ENCODE measurements at regions not wholly inside any gene's neighbourhood (a gene's known extent, or its start where the extent isn't known, plus 50 kb on each side); places are given as distances from the start of the nearest gene placed in this dataset.
"Not testable (repeated sequence)": the region's sequence is repeated elsewhere in the genome, so short reads cannot be mapped to it uniquely, and the experiment has no call there.

DNA sequence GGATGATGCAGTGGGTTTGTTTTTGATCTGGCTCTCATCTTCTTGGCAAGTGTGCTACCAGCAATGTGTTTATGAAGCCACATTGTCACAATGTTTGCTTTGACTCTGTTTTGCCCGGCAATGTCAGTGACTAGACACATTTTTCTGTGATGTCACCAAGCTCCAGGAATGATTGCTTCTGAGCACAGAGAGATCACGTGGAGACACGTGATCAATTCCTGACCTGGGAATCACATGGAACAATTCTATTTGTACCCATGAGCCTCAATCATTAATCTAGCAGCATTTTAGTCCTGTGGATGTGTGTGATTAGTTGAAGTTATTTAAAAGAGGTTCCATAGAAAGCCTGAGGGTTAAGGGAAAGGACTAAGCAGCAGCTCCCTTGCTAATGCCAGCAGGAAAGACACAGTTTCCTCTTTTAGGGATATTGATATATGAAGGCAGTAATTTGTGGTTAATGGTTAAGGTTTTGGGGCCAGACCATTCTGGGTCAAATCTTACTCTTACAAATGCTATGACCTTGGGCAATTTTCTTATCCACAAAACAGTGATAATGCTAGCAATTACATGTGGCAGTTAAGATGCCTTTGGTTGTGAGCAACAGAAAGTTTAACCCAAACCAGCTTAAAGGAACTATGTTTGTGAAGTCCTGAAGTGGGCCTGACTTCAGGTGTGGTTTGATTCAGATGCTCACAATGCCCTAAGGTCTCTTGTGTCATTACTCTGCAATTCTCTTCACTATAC, 59.0 kb downstream of the FASLG start:
- peak; percentile 39 for DNase-seq (ENCODE audit: low read depth)

DNA sequence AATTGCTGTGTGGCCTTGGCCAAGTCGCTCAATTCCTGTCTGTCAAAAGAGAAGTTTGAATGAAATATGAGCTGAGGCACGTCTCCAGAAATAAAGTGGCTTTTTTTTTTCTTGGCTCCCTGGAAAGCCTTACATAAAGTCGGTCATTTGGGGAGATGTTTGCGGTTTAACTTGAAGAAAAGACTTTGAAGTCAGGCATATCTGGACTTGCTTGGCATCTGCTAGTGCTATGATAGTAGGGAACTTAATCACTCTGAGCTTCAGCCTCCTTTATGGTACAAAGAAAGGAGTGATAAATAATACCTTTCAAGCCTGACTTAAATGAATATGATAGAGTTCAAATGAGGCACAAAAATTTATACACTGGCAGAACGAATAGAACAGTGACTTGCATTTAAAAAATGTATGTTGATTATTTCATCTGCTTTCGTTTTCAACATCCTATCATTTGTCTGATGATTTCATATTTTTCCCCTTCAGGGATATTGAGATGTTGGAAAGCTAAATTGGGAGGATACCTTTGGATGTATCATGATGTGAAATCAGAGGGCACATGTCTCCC, 60.2 kb downstream of the FASLG start:
- no peak for DNase-seq (ENCODE audit: low read depth)

DNA sequence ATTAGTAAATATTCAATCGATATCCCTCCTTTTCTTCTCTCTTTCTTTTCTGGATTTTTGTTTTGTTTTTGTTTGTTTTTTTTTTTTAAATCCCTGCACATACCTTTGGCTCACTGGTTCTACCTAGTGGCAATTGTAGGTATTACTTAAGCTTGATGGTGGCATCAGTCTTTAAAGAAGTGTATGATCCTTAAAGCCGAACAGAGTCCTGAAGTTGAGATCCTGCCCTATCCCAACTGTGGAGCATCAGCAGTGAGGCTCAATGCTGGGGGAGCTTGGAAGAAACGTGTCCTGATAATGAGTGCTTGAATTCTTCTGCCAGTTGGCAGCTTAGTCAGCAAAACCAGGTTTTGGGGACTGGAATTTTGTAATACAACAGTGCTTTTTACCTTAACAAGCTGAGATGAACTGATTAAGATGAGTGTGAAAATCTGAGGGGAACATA, 60.8 kb downstream of the FASLG start:
- no peak for DNase-seq (ENCODE audit: low read depth)

DNA sequence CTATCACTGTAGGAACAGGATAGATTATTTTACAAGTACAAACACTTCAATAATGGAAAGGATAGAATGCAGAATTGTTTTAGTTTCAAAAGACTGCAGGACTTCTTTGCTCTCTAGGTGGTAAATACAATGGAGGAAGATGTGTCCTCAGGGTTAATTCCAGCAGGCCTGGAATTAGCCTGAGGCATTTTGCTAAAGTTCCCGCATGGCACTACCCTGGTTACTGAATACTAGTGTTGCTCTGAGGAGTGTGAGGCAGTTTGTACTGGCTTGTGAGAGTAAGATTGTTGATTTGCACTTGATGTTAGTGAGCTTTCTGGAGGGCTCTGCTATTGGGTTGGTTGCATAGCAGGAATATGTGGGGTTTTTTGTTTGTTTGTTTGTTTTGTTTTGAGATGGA, 61.4 kb downstream of the FASLG start:
- DNase-seq (ENCODE audit: low read depth), result no peak

DNA sequence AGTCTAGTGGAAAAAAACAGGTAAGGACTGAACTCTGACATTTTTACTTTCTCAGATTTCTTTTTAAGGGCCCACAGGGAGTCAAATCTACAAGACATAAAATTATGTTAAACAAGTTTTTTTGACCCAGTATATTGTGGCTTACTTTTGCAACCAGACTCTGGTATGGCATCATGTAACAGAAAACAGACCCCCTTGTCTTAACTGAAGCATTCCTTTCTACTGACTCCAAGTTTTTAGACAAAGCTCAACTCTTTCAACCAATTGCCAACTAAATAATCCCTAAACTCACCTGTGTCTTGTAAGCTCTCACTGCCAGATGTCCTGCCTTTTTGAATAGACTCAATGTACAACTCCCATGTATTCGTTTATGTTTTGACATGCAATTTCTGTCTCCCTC, 64.3 kb downstream of the FASLG start:
- DNase-seq (ENCODE audit: low read depth), result no peak

DNA sequence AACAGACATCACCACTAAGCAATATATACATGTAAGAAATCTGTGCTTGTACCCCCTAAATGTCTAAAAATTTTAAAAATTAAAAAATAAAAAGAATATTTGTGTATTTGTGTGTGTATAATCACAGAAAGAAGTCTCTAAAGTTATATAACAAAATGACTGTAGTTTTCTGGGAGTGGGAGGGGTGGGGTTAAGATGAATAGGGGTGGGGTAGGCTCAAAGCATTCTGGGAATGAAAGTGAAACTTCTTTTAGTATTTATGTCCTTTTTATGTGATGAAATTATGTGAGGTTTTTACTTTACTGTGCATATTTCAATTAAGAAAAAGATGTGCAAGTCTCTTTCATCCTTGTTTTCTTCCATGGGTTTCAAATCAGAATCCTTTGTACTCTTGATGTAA, 65.3 kb downstream of the FASLG start:
- DNase-seq (ENCODE audit: low read depth), result no peak

DNA sequence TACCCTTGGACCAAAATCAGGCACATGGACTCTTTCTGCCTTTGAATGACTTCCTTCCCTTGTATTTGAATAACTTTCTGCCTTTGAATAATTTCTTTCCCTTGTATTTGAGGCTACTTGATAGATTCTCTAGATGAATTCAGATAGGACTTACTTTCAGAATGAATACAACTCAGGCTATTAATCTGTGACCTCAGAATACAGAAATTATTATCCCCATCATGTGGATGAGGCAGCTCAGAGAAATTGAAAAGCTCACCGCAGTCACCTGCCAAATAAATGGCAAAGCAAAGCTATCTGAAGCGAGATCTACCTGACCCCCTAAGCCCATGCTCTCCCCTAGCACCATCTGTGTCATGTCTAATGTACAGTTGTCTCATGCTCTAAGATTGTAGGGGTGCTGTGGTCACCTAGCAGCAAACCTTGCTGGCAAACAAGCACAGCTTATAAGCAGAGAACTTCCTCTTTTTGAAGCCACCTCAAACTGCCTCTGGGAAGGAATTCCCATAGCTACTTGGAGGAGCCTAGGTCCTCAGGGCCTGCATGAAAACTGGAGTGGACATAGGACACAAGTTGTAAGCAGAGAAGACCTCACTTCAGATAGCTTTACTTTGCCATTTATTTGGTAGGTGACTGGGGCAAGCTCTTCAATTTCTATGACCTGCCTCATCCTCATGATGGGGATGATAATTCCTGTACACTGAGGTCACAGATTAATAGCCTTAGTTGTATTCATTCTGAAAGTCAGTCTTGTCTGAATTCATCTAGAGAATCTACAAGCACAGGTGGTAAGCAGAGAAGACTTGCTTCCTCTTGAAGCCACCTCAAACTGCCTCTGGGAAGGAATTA, 66.1 kb downstream of the FASLG start:
- no peak for DNase-seq (ENCODE audit: low read depth)

DNA sequence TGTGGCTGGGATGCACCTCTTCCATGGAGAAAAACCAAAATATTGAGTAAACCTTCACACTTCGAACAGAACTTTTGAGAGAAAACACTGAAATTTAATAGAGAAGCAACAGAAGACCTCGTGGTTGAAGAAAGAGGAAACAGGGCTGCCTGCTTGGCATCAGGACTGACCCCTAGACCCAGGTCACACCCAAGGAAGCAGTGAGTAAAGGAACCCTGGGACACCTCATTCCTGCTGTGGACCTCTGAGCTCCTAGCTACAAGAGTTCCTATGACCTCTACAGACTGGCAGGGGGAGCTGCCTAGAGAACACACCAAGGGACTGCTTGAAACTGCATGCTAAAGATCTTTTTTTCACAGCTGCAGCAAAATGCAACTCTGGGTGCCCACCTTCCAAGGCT, 67.8 kb downstream of the FASLG start:
- no peak for DNase-seq (ENCODE audit: low read depth)

DNA sequence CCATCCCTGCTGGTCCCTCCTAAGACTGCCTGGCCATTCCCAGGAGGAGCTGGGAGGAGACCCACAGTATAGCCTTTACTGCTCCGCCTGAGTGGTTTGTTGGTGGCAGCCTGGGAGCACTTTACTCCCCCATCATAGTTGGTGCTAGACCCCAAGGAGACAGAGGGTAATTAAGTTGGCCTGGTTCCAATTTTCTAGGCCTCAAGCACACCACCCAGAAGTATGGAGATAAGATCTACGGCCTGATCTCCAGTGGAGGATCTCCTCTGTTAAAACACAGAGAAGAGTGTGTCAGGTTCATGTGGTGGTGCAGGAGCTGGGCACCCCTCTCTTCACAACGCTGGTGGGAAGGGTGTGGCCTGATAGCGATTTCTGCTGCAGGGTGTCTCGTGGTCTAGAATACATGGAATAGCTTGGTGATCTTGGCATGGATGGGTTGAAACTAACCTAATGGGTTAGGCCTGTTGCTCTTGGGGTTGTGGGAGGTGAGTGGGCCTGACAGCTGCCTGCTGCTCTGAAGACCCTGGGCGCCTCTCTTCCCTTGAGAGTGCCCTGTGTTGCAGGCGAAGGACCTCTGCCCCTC, 68.5 kb downstream of the FASLG start:
- no peak for DNase-seq (ENCODE audit: low read depth)

DNA sequence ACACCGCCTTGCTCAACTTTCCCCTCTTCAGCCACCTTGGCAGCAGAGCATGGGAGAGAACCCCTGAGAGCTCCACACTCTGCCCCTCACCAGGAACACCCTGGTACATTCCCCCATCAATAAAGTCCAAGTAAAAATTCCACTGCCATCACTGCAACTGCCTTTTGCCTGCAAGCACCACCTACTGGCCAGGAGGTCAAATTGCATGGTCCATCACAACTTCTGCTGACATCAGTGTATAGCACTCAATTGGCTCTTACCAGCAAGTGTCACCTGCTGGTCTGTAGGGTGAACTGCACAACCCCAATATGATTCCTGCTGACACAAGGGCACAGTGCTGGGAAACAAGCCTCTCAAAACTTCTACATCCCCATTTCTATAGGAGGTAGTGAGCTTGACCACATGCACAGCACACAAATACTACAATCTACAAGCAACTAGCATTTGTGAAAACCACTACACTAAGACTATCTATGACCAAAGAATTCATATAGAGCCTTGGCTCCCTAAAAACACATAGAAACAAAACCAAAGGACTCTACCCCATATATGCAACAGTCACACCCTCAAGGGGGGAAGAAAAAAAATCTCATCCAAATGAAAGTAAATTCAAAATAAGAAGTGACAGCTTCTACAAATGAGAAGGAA, 69.2 kb downstream of the FASLG start:
- no peak for DNase-seq (ENCODE audit: low read depth)

DNA sequence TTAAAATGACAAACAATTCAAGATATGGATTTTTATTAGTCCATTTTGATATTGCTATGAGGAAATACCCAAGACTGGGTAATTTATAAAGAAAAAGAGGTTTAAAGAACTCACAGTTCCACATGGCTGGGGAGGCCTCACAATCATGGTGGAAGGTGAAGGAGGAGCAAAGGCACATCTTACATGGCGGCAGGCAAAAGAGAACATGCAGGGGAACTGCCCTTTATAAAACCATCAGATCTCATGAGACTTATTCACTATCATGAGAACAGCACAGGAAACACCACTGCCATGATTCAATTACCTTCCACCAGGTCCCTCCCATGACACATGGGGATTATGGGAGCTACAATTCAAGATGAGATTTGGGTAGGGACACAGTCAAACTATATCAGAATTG, 69.8 kb downstream of the FASLG start:
- not testable (repeated sequence) for DNase-seq (ENCODE audit: low read depth)

DNA sequence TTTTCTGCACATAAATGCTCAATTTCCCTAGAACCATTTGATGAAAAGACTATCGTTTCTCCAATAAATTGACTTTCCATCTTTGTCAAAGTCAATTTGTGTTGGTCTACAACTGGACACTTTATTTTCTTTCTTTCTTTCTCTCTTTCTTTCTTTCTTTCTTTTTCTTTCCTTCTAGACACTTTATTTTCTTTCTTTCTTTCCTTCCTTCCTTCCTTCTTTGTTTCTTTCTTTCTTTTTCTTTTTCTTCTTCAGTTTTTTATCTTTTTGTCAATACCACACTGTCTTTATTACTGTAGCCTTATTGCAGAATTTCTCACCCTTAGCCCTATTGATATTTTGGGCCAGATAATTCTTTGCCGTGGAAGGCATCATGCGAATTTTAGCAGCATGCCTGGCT, 73.5 kb downstream of the FASLG start:
- no peak for DNase-seq (ENCODE audit: low read depth)

DNA sequence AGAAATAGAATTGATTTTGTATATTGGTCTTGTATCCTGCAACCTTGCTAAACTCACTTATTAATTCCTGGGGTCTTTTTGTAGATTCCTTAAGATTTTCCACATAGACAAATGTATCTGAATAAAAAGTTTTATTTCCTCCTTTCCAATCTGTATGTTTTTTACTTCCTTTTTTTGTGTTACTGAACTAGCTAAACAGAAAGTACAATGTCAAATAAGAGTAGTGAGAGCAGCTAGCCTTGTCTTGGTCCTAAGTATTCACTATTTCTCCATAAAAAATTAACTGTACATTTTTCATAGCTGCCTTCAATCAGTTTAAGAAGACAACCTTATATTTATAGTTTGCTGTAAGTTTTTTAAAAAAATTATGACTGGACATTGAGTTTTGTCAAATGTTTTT, 74.9 kb downstream of the FASLG start:
- no peak for DNase-seq (ENCODE audit: low read depth)

DNA sequence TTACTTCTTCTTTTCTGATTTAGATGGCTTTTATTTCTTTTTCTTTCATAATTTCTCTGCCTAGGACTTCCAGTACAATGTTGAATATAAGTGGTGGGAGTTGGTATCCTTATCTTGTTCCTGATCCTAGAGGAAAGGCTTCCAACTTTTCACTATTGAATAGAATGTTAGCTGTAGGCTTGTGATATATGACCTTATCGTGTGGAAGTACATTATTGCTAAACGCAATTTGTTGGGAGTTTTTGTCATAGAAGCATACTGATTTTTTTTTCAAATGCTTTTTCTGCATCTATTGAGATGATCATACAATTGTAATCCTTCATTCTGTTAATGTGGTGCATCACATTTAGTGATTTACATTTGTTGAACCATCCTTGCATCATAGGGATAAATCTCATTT, 79.5 kb downstream of the FASLG start:
- no peak for DNase-seq (ENCODE audit: low read depth)

DNA sequence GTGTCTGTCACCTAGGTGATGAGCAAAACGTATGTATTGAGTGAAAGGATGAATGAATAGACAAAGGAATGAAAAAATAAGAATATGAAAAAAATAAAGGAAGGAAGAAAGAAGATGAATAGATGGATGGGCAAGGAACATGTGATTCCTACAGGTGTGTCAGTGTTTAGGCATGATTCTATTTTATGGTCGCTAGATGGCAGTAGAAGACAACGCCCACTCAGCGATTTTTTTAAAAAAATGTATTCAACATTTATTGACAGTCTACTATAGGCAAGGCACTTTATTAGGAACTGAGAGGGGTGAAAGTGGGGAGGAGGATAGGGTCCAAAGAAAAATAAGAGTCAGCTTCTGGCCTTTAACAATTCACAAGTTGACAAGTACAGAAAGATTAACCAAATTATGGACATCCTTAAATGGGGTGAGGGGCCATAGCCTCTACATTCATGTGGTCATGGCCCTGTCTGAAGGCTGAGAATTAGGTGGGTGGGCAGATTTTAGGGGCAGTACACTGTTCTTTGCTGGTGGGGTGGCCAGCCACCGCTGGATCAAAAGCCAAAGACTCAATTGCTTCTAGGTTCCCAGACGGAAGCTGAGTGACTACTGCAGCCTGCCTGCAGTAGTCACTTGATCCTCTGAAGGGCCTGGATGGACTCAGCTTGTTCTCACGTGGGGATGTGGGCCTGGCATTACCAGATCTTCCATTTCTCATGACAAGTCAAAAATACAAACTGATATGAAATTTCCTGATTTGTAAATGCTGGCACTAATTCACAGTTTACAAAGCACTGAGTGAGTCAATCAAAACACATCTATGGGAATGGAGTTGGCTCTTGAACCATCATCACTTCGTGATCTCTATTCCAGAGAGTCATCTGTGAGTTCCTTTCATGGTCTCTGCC, 83.9 kb downstream of the FASLG start:
- DNase-seq (ENCODE audit: low read depth), result no peak

DNA sequence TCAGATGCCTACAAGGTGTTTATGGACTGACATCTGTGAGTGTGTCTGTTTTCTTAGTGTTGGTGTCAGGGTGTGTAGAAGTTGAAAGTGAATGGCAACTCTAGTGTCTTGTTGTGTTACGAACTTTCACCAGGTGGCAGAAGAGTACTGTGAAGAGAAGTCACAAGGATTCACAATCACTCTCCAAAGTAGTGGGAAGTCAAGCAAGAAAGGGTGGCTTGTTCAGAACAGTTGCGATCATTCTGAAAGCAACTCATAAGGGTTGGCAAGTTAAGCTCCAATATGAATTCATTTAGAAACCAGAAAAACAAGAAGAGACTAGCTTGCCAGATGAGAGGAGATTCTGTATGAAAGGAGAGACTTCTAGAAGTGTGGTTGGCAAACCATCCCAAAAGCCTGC, 86.1 kb downstream of the FASLG start:
- DNase-seq (ENCODE audit: low read depth), result peak; percentile 37

DNA sequence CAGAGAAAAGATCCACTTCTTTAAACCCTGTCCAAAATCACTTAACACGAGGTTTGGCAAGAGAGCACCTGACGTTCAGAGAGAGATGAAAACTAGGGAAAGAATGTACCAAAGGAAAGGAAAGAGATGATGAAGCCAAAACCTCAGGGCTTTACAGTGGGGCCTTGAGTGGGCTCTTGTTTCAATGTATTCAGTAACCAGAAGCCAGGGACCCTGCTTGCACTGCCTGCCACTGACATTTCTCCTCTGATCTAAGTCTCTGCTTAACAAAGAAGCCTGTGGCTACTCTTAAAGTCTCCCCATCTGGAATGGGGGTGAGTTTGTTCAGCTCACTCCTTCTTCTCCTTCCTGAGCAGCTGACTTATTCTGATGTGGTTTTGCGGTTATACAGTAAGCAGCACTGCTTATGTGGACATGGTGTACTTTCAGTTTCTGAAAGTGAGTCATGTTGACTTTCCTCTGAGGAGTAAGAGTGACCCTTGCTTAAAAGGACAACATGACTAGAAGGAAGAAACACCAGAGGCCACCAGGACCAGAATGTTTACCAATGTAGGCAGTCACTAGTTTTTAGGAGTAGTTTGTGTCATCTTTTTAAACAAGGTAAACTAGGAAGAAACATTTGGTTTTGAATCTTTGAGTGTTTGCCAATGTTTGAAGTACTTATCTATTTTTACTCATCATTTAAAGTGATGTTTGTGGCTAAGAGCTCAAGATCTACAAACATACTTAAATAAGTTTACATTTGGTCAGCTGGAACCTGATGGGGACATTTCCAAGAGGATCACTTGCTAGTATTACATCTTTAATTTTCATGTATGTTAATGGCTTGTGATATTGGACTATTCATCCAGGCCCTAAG, 87.4 kb downstream of the FASLG start:
- peak; percentile 96 for DNase-seq (ENCODE audit: low read depth)

DNA sequence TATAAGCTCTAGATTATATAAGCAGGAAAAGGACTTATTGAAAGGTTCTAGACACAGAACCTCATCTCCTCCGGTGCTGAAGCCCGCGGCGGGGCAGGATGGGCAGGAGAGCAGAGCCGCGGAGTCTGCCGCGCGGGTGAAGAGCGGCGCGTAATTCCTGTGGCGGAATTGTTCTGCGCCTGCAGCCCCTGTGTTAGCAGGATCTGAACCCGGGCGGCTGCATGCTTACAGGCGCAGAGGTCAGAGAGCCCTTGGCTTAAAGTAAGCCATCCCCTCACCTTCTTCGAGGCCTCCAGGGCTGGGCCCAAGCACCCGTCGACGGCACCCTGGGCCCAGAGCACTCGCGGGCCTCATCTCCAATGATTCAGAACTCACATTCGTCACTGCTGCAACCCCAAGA, 89.3 kb downstream of the FASLG start:
- DNase-seq (ENCODE audit: low read depth), result no peak

DNA sequence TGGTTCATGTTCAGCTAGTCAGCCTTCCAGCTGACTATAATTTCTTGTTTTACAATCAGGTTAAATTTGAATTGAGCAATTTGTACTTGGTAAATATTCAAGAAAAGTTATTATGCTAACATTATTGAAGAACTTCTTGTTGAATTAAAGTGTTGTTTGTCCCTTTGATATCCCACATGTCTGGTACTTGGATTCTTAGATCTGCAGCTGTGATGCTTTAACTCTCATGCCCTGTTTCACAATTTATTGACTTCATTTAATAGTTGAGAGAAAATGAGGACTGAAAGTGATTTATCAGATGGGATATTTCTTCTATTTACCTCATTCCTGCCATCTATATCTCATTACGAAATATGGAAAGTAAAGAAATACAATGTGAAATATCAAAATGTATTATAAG, 92.8 kb downstream of the FASLG start:
- no peak for DNase-seq (ENCODE audit: low read depth)

DNA sequence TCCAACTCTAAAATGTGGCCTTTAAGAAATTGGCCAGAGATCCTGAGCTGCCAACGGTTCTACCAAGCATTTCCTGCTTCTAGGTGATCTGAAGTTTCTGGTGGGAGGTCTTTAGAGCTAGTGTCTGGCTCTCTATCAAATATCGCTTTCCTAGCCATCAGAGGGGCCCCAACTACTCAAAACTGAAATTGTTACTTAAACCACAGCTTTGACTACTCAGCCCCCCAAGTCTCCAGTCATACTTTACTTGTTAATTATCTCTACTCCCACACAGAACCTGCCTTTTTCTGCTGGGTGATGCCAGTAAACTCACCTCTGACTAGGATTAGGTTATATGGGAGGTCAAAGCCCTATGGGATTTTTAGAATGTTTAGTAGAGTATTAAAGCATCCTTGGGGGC, 95.1 kb downstream of the FASLG start:
- no peak for DNase-seq (ENCODE audit: low read depth)
